GM12891 (cell line): ENCODE measurements at regions not wholly inside any gene's neighbourhood (a gene's known extent, or its start where the extent isn't known, plus 50 kb on each side); places are given as distances from the start of the nearest gene placed in this dataset.

ENCODE experiments used
- POLR2A ChIP-seq: IDR thresholded peaks from 2 replicates; pipeline ENCODE4 v1.6.1; 2011; ENCODE audit warnings: low read depth, low read length, control low read depth
- POLR2AphosphoS5 ChIP-seq: IDR thresholded peaks from 2 replicates; pipeline ENCODE4 v1.6.1; 2011; ENCODE audit warnings: low read depth, low read length, control low read depth
- POU2F2 ChIP-seq: IDR thresholded peaks from 2 replicates; pipeline ENCODE4 v1.6.1; 2011; ENCODE audit warnings: low read depth, mild to moderate bottlenecking, control low read depth, low read length, moderate library complexity
- SPI1 ChIP-seq: IDR thresholded peaks from 2 replicates; pipeline ENCODE4 v1.6.1; 2011; ENCODE audit warnings: low read depth, low read length, control low read depth
- TAF1 ChIP-seq: IDR thresholded peaks from 2 replicates; pipeline ENCODE4 v1.6.1; 2011; ENCODE audit warnings: low read depth, low read length, control low read depth

GRCh38 chr2:204454672-204455380 is 90.4 kb upstream of the PARD3B start:
- TF ChIP-seq POLR2A (no peak), POLR2AphosphoS5 (no peak), TAF1 (no peak), SPI1 (no peak), POU2F2 (no peak)
